SK-N-SH (cell line): ENCODE measurements at regions not wholly inside any gene's neighbourhood (a gene's known extent, or its start where the extent isn't known, plus 50 kb on each side); places are given as distances from the start of the nearest gene placed in this dataset.

ENCODE experiments used
- CTCF ChIA-PET: fragments of 300-600, 350-600 bp; formaldehyde crosslinking; extraction: SDS; loops from one replicate; lab custom pipeline; 2021; lab: Yijun Ruan, JAX
- POLR2A ChIA-PET: fragments of 350-600 bp; sonication (Branson Sonifier 250); formaldehyde crosslinking; extraction: SDS; loops from one replicate; lab custom pipeline; 2020; ENCODE audit warnings: antibody characterized with exemption, inconsistent platforms; lab: Yijun Ruan, JAX
- DNase-seq: peaks from one replicate; pipeline ENCODE4 v3.0.0; 2012
- H2AFZ ChIP-seq: fragments of 200-600 bp; sonication (generic); 2 replicates; pipeline ENCODE4 v1.8.1; 2016; ENCODE audit warnings: antibody characterized with exemption, mild to moderate bottlenecking, low read depth
- H3F3A ChIP-seq: fragments of 200-600 bp; sonication (generic); replicated peaks from 2 replicates; pipeline ENCODE3; 2016; ENCODE audit warnings: antibody characterized with exemption, mild to moderate bottlenecking; ENCODE audit not compliant: insufficient read depth
- H3K27ac ChIP-seq, 2 experiments: fragments of 200-500 bp in 1 of 2; fragments of 200-600 bp in 1 of 2; sonication (Bioruptor generic) in 1 of 2; sonication (generic), shearing (Covaris generic) in 1 of 2; 2 replicates each; pipeline versions ENCODE4 v1.5.1 to v1.6.1; 2014 to 2016; ENCODE audit warnings: low read depth in 2 of 2, inconsistent platforms in 1 of 2, low read length in 1 of 2, mild to moderate bottlenecking in 1 of 2, mixed read lengths in 1 of 2
- H3K27me3 ChIP-seq: fragments of 200-600 bp; sonication (generic), shearing (Covaris generic); 2 replicates; pipeline ENCODE4 v1.6.1; 2016; ENCODE audit warnings: mixed run types; ENCODE audit not compliant: insufficient read depth
- H3K36me3 ChIP-seq, 2 experiments: fragments of 200-500 bp in 1 of 2; fragments of 200-600 bp in 1 of 2; sonication (Bioruptor generic) in 1 of 2; sonication (generic) in 1 of 2; replicated peaks in 1 of 2; 2 replicates each; pipeline versions ENCODE3 to v1.5.1; 2014 to 2016; ENCODE audit warnings: low read length in 1 of 2, mild to moderate bottlenecking in 1 of 2; ENCODE audit not compliant: insufficient read depth in 2 of 2, control insufficient read depth in 1 of 2
- H3K4me1 ChIP-seq, 2 experiments: fragments of 200-500 bp in 1 of 2; fragments of 200-600 bp in 1 of 2; sonication (Bioruptor generic) in 1 of 2; sonication (generic), shearing (Covaris generic) in 1 of 2; 2 replicates each; pipeline versions ENCODE4 v1.5.1 to v1.6.1; 2014 to 2016; ENCODE audit warnings: low read depth in 1 of 2, low read length in 1 of 2, mixed run types in 1 of 2; ENCODE audit not compliant: insufficient read depth in 2 of 2, control insufficient read depth in 1 of 2
- H3K4me2 ChIP-seq: fragments of 200-600 bp; sonication (generic), shearing (Covaris generic); 2 replicates; pipeline ENCODE4 v1.6.1; 2017; ENCODE audit warnings: mixed run types
- H3K4me3 ChIP-seq, 2 experiments: fragments of 200-500 bp in 1 of 2; fragments of 200-600 bp in 1 of 2; sonication (Bioruptor generic) in 1 of 2; sonication (generic), shearing (Covaris generic) in 1 of 2; 2 replicates each; pipeline versions ENCODE4 v1.5.1 to v1.8.1; 2014 to 2016; ENCODE audit warnings: low read depth in 2 of 2, inconsistent platforms in 1 of 2, low read length in 1 of 2, mild to moderate bottlenecking in 1 of 2, mixed read lengths in 1 of 2, moderate library complexity in 1 of 2
- H3K79me2 ChIP-seq: fragments of 200-600 bp; sonication (generic); 2 replicates; pipeline ENCODE4 v1.8.1; 2017; ENCODE audit warnings: mild to moderate bottlenecking; ENCODE audit not compliant: insufficient read depth
- H3K9ac ChIP-seq: fragments of 200-600 bp; sonication (generic); 2 replicates; pipeline ENCODE4 v1.6.1; 2017; ENCODE audit warnings: mixed run types
- H3K9me2 ChIP-seq: fragments of 200-600 bp; sonication (generic); 2 replicates; pipeline ENCODE4 v1.6.1; 2017; ENCODE audit warnings: mixed run types
- H3K9me3 ChIP-seq: fragments of 200-600 bp; sonication (generic); 2 replicates; pipeline ENCODE4 v1.6.1; 2017; ENCODE audit warnings: mixed run types, mild to moderate bottlenecking, moderate library complexity
- H4K20me1 ChIP-seq: fragments of 200-600 bp; sonication (generic); 2 replicates; pipeline ENCODE4 v1.6.1; 2017; ENCODE audit warnings: mild to moderate bottlenecking, mixed run types; ENCODE audit not compliant: insufficient read depth
- FOXJ3 ChIP-seq: sonication (generic); formaldehyde crosslinking; IDR thresholded peaks from 2 replicates; pipeline ENCODE4 v1.5.1; 2020; ENCODE audit warnings: mild to moderate bottlenecking, missing genetic modification reagents
- GABPA ChIP-seq: IDR thresholded peaks from 2 replicates; pipeline ENCODE4 v1.4.0; 2012; ENCODE audit warnings: low read depth, mild to moderate bottlenecking
- GATA2 ChIP-seq: sonication (generic); formaldehyde crosslinking; IDR thresholded peaks from 2 replicates; pipeline ENCODE4 v1.5.0; 2020; ENCODE audit warnings: mild to moderate bottlenecking, missing genetic modification reagents
- JUND ChIP-seq: IDR thresholded peaks from 2 replicates; pipeline ENCODE4 v1.4.0; 2012
- NFIC ChIP-seq: IDR thresholded peaks from 2 replicates; pipeline ENCODE4 v1.4.0; 2012; ENCODE audit warnings: borderline replicate concordance
- PBX3 ChIP-seq: IDR thresholded peaks from 2 replicates; pipeline ENCODE4; 2012
- RAD21 ChIP-seq: IDR thresholded peaks from 2 replicates; pipeline ENCODE4 v1.6.1; 2012; ENCODE audit warnings: mild to moderate bottlenecking, low read length
- SIN3A ChIP-seq: IDR thresholded peaks from 2 replicates; pipeline ENCODE4 v1.6.1; 2012; ENCODE audit warnings: low read depth, mild to moderate bottlenecking, low read length, moderate library complexity, borderline replicate concordance
- TCF12 ChIP-seq: IDR thresholded peaks from 2 replicates; pipeline ENCODE4 v1.4.0; 2012
- TEAD4 ChIP-seq: IDR thresholded peaks from 2 replicates; pipeline ENCODE4 v1.4.0; 2012; ENCODE audit warnings: mild to moderate bottlenecking, borderline replicate concordance; ENCODE audit not compliant: insufficient read depth
- USF2 ChIP-seq: fragments of 150-350 bp; IDR thresholded peaks from 2 replicates; pipeline ENCODE4 v1.6.1; 2017; ENCODE audit warnings: antibody characterized with exemption, low read length, low read depth, borderline replicate concordance
- YY1 ChIP-seq: IDR thresholded peaks from 2 replicates; pipeline ENCODE4 v1.4.0; 2012; ENCODE audit warnings: low read depth, mild to moderate bottlenecking
- WGBS: methylation state at CpG from one replicate; pipeline ENCODE4 v1.1.6; 2017; ENCODE audit warnings: low lambda C conversion rate; 5-methylcytosine and 5-hydroxymethylcytosine counted together
- TF ChIP-seq, protein P1 (sequence below): IDR thresholded peaks from 2 replicates; pipeline ENCODE4 v1.4.0; 2012; ENCODE audit warnings: low read depth
- TF ChIP-seq, protein P2 (sequence below): IDR thresholded peaks from 2 replicates; pipeline ENCODE4 v1.6.1; 2012; ENCODE audit warnings: mild to moderate bottlenecking, low read depth, low read length, moderate library complexity
- TF ChIP-seq, protein P3 (sequence below): IDR thresholded peaks from 2 replicates; pipeline ENCODE4 v1.4.0; 2012; ENCODE audit warnings: low read depth, borderline replicate concordance

DNA sequence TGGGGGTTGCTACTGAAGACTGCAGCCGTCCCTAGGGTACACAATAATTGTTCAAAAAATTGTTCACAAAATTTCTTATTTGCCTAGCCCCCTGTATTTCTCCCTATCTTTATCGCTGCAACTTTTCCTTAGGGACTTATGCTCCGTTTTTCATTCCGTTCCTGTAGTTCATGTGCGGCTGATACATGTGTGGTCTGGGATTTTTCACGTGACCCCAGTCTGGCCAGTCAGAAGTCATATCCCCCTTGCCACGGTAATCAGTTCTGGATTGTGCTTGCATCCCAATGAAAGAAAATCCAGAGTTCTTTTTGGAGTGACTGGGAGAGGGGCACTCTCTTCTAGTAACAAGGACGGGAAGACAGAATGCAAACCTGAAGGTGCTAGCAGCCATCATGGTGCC, 610.7 kb upstream of the C16orf82 start:
- DNase-seq = no peak
- Histone ChIP-seq H3K9me3 (no peaks in the 10 kb centered on the region), H3F3A (no peaks in the 10 kb centered on the region), H3K79me2 (no peaks in the 10 kb centered on the region), H3K4me3 (no peak overlapping the region), H2AFZ (no peak overlapping the region), H3K27me3 (no peaks in the 10 kb centered on the region), H3K9me2 (no peaks in the 10 kb centered on the region), H3K4me1 (no peaks in the 10 kb centered on the region), H4K20me1 (no peaks in the 10 kb centered on the region), H3K4me2 (no peak overlapping the region), H3K27ac (no peak overlapping the region), H3K9ac (no peak overlapping the region), H3K36me3 (no peaks in the 10 kb centered on the region)
- WGBS = 12% methylated on average over 8 of the region's 8 CpGs
- TF ChIP-seq PBX3 (no peak), GATA2 (CRISPR knock-in tag) (no peak), TEAD4 (no peak), FOXJ3 (CRISPR knock-in tag) (no peak), RAD21 (no peak), NFIC (no peak), YY1 (no peak), TCF12 (no peak), GABPA (no peak), USF2 (no peak), SIN3A (no peak), JUND (no peak)
- TF ChIP-seq, protein P1, sequence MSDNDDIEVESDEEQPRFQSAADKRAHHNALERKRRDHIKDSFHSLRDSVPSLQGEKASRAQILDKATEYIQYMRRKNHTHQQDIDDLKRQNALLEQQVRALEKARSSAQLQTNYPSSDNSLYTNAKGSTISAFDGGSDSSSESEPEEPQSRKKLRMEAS = no peak
- TF ChIP-seq, protein P2, sequence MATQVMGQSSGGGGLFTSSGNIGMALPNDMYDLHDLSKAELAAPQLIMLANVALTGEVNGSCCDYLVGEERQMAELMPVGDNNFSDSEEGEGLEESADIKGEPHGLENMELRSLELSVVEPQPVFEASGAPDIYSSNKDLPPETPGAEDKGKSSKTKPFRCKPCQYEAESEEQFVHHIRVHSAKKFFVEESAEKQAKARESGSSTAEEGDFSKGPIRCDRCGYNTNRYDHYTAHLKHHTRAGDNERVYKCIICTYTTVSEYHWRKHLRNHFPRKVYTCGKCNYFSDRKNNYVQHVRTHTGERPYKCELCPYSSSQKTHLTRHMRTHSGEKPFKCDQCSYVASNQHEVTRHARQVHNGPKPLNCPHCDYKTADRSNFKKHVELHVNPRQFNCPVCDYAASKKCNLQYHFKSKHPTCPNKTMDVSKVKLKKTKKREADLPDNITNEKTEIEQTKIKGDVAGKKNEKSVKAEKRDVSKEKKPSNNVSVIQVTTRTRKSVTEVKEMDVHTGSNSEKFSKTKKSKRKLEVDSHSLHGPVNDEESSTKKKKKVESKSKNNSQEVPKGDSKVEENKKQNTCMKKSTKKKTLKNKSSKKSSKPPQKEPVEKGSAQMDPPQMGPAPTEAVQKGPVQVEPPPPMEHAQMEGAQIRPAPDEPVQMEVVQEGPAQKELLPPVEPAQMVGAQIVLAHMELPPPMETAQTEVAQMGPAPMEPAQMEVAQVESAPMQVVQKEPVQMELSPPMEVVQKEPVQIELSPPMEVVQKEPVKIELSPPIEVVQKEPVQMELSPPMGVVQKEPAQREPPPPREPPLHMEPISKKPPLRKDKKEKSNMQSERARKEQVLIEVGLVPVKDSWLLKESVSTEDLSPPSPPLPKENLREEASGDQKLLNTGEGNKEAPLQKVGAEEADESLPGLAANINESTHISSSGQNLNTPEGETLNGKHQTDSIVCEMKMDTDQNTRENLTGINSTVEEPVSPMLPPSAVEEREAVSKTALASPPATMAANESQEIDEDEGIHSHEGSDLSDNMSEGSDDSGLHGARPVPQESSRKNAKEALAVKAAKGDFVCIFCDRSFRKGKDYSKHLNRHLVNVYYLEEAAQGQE = no peak
- TF ChIP-seq, protein P3, sequence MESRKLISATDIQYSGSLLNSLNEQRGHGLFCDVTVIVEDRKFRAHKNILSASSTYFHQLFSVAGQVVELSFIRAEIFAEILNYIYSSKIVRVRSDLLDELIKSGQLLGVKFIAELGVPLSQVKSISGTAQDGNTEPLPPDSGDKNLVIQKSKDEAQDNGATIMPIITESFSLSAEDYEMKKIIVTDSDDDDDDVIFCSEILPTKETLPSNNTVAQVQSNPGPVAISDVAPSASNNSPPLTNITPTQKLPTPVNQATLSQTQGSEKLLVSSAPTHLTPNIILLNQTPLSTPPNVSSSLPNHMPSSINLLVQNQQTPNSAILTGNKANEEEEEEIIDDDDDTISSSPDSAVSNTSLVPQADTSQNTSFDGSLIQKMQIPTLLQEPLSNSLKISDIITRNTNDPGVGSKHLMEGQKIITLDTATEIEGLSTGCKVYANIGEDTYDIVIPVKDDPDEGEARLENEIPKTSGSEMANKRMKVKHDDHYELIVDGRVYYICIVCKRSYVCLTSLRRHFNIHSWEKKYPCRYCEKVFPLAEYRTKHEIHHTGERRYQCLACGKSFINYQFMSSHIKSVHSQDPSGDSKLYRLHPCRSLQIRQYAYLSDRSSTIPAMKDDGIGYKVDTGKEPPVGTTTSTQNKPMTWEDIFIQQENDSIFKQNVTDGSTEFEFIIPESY = no peak
- POLR2A ChIA-PET = no interaction called here
- CTCF ChIA-PET = no interaction called here
